Liver (tissue), 8 donors: ENCODE measurements at regions not wholly inside any gene's neighbourhood (a gene's known extent, or its start where the extent isn't known, plus 50 kb on each side); places are given as distances from the start of the nearest gene placed in this dataset.

Experiments
- DNase-seq: peaks from one replicate; pipeline ENCODE4 v3.0.0-alpha.2; 2017; ENCODE audit warnings: low spot score
- H3K27ac ChIP-seq, 2 donors: one replicate each; pipeline ENCODE4 v1.7.0; 2013; ENCODE audit warnings: inconsistent platforms in 2 of 2, low read length in 2 of 2, control low read depth in 1 of 2, low read depth in 1 of 2, mild to moderate bottlenecking in 1 of 2
- H3K27me3 ChIP-seq, 4 donors: one replicate each; pipeline versions ENCODE4 v1.6.1 to v1.7.0; 2013; ENCODE audit warnings: low read length in 3 of 4, inconsistent platforms in 1 of 4, mild to moderate bottlenecking in 1 of 4, moderate library complexity in 1 of 4; ENCODE audit not compliant: control insufficient read depth in 4 of 4, insufficient read depth in 4 of 4
- H3K36me3 ChIP-seq, 4 donors: one replicate each; pipeline versions ENCODE4 v1.6.1 to v1.7.0; 2013; ENCODE audit warnings: low read length in 3 of 4, mild to moderate bottlenecking in 3 of 4, low read depth in 1 of 4, moderate library complexity in 1 of 4; ENCODE audit not compliant: control insufficient read depth in 4 of 4, insufficient read depth in 3 of 4
- H3K4me1 ChIP-seq, 4 donors: one replicate each; pipeline versions ENCODE4 v1.6.1 to v1.7.0; 2013; ENCODE audit warnings: low read length in 3 of 4, mild to moderate bottlenecking in 3 of 4, moderate library complexity in 1 of 4; ENCODE audit not compliant: control insufficient read depth in 4 of 4, insufficient read depth in 4 of 4
- H3K4me3 ChIP-seq, 3 donors: one replicate each; pipeline versions ENCODE4 v1.6.1 to v1.7.0; 2013; ENCODE audit warnings: low read length in 3 of 3, control low read depth in 1 of 3, low read depth in 1 of 3, mild to moderate bottlenecking in 1 of 3
- H3K9ac ChIP-seq, 2 donors: one replicate each; pipeline ENCODE4 v1.7.0; 2013; ENCODE audit warnings: low read length in 2 of 2, mild to moderate bottlenecking in 2 of 2, moderate library complexity in 2 of 2, control low read depth in 1 of 2, low read depth in 1 of 2
- H3K9me3 ChIP-seq, 4 donors: one replicate each; pipeline versions ENCODE4 v1.6.1 to v1.7.0; 2013; ENCODE audit warnings: low read length in 3 of 4; ENCODE audit not compliant: control insufficient read depth in 4 of 4
- EGR1 ChIP-seq, 2 donors: IDR thresholded peaks; 2 replicates each; pipeline ENCODE4 v1.6.1; 2016 to 2018; ENCODE audit warnings: antibody characterized with exemption in 2 of 2, low read depth in 2 of 2
- FOXA1 ChIP-seq: IDR thresholded peaks from 2 replicates; pipeline ENCODE4 v1.6.1; 2016; ENCODE audit warnings: antibody characterized with exemption
- FOXA2 ChIP-seq: IDR thresholded peaks from 2 replicates; pipeline ENCODE4 v1.6.1; 2016; ENCODE audit warnings: antibody characterized with exemption
- GABPA ChIP-seq, 2 donors: IDR thresholded peaks in 1 of 2; conservative IDR thresholded peaks in 1 of 2; 2 replicates each; pipeline ENCODE4 v1.6.1; 2016; ENCODE audit warnings: antibody characterized with exemption in 2 of 2, mild to moderate bottlenecking in 1 of 2, moderate library complexity in 1 of 2
- HNF4A ChIP-seq, 2 donors: conservative IDR thresholded peaks; 2 replicates each; pipeline ENCODE4 v1.6.1; 2016; ENCODE audit warnings: antibody characterized with exemption in 2 of 2, mild to moderate bottlenecking in 2 of 2
- HNF4G ChIP-seq: IDR thresholded peaks from 2 replicates; pipeline ENCODE4 v1.6.1; 2016; ENCODE audit warnings: antibody characterized with exemption
- JUND ChIP-seq, 2 donors: IDR thresholded peaks; 2 replicates each; pipeline ENCODE4 v1.6.1; 2016; ENCODE audit warnings: antibody characterized with exemption in 2 of 2
- MAX ChIP-seq: IDR thresholded peaks from 2 replicates; pipeline ENCODE4 v1.6.1; 2016; ENCODE audit warnings: antibody characterized with exemption
- NR2F2 ChIP-seq: IDR thresholded peaks from 2 replicates; pipeline ENCODE4 v1.6.1; 2016; ENCODE audit warnings: antibody characterized with exemption
- RAD21 ChIP-seq, 2 donors: IDR thresholded peaks; 2 replicates each; pipeline ENCODE4 v1.6.1; 2016; ENCODE audit warnings: antibody characterized with exemption in 2 of 2, mild to moderate bottlenecking in 2 of 2
- REST ChIP-seq: IDR thresholded peaks from 2 replicates; pipeline ENCODE4 v1.6.1; 2016; ENCODE audit warnings: antibody characterized with exemption, mild to moderate bottlenecking
- RXRA ChIP-seq, 2 donors: IDR thresholded peaks; 2 replicates each; pipeline ENCODE4 v1.6.1; 2017 to 2018; ENCODE audit warnings: antibody characterized with exemption in 2 of 2, mild to moderate bottlenecking in 1 of 2
- SP1 ChIP-seq: IDR thresholded peaks from 2 replicates; pipeline ENCODE4 v1.6.1; 2018; ENCODE audit warnings: antibody characterized with exemption, mild to moderate bottlenecking
- TAF1 ChIP-seq: conservative IDR thresholded peaks from 2 replicates; pipeline ENCODE4 v1.6.1; 2016; ENCODE audit warnings: antibody characterized with exemption, mild to moderate bottlenecking
- YY1 ChIP-seq: IDR thresholded peaks from 2 replicates; pipeline ENCODE4 v1.6.1; 2016; ENCODE audit warnings: antibody characterized with exemption, mild to moderate bottlenecking
- ZBTB33 ChIP-seq: IDR thresholded peaks from 2 replicates; pipeline ENCODE4 v1.6.1; 2016; ENCODE audit warnings: antibody characterized with exemption
- WGBS: extraction: QIAGEN DNeasy Blood & Tissue Kit; methylation state at CpG from one replicate; pipeline ENCODE4 v1.1.7; 2013; 5-methylcytosine and 5-hydroxymethylcytosine counted together
- TF ChIP-seq, protein P1 (sequence below): IDR thresholded peaks from 2 replicates; pipeline ENCODE4 v1.6.1; 2016; ENCODE audit warnings: antibody characterized with exemption
- TF ChIP-seq, protein P2 (sequence below): fragments of 150-350 bp; IDR thresholded peaks from 2 replicates; pipeline ENCODE4 v1.5.1; 2017; ENCODE audit warnings: improper control_type of control experiment, low read depth, low read length; ENCODE audit not compliant: missing input control
- donor health status: healthy.
- donor health status: healthy.
- donor health status: healthy.
- donor health status: healthy.
- donor health status: healthy.

- Histone ChIP-seq H3K36me3 (no peaks in the 10 kb centered on the region), H3K27ac (peak overlapping the region; percentile 54 to 65), H3K9ac (no peak overlapping the region), H3K9me3 (no peaks in the 10 kb centered on the region), H3K27me3 (no peaks in the 10 kb centered on the region), H3K4me3 (no peak overlapping the region), H3K4me1 (peaks cover 0 to 42% (median 29%) of the 10 kb centered on the region in 4 donors)
- 84% methylated on average over 2 of the region's 2 CpGs for WGBS
- TF ChIP-seq HNF4A (conservative IDR thresholded peaks at IDR 0.05) = no peak
- no peak for TF ChIP-seq YY1
- no peak for TF ChIP-seq ZBTB33
- TF ChIP-seq HNF4G = no peak
- TF ChIP-seq, protein P1, sequence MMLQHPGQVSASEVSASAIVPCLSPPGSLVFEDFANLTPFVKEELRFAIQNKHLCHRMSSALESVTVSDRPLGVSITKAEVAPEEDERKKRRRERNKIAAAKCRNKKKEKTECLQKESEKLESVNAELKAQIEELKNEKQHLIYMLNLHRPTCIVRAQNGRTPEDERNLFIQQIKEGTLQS = no peak
- no peak for TF ChIP-seq GABPA (IDR thresholded peaks at IDR 0.05 in 1 of 2, conservative IDR thresholded peaks at IDR 0.05 in 1 of 2)
- no peak for TF ChIP-seq RXRA (IDR thresholded peaks at IDR 0.05)
- no peak for TF ChIP-seq TAF1
- DNase-seq = no peak
Measured at GRCh38 chr4:156193106-156193505, 239.4 kb upstream of the CTSO start.

GRCh38 chr4:156192033-156192432 lies 238.4 kb upstream of the CTSO start:
- no peak overlapping the region for H3K9ac ChIP-seq
- H3K9me3 ChIP-seq = no peaks in the 10 kb centered on the region
- no peaks in the 10 kb centered on the region for H3K27me3 ChIP-seq
- H3K27ac ChIP-seq = peak overlapping the region; percentile 53 to 63
- H3K4me3 ChIP-seq = no peak overlapping the region
- peaks cover 0 to 42% (median 29%) of the 10 kb centered on the region in 4 donors for H3K4me1 ChIP-seq
- H3K36me3 ChIP-seq = no peaks in the 10 kb centered on the region
- TF ChIP-seq RXRA (IDR thresholded peaks at IDR 0.05) (no peak), RAD21 (IDR thresholded peaks at IDR 0.05) (no peak), FOXA1 (no peak), JUND (IDR thresholded peaks at IDR 0.05) (no peak), MAX (no peak), SP1 (no peak), FOXA2 (no peak), ZBTB33 (no peak), GABPA (IDR thresholded peaks at IDR 0.05 in 1 of 2, conservative IDR thresholded peaks at IDR 0.05 in 1 of 2) (no peak), YY1 (no peak), HNF4A (conservative IDR thresholded peaks at IDR 0.05) (no peak), TAF1 (no peak), REST (no peak), HNF4G (no peak), NR2F2 (no peak), EGR1 (IDR thresholded peaks at IDR 0.05; ENCODE audit: low read depth in 2 of 2) (no peak)
- TF ChIP-seq, protein P1 = no peak
- TF ChIP-seq, protein P2, sequence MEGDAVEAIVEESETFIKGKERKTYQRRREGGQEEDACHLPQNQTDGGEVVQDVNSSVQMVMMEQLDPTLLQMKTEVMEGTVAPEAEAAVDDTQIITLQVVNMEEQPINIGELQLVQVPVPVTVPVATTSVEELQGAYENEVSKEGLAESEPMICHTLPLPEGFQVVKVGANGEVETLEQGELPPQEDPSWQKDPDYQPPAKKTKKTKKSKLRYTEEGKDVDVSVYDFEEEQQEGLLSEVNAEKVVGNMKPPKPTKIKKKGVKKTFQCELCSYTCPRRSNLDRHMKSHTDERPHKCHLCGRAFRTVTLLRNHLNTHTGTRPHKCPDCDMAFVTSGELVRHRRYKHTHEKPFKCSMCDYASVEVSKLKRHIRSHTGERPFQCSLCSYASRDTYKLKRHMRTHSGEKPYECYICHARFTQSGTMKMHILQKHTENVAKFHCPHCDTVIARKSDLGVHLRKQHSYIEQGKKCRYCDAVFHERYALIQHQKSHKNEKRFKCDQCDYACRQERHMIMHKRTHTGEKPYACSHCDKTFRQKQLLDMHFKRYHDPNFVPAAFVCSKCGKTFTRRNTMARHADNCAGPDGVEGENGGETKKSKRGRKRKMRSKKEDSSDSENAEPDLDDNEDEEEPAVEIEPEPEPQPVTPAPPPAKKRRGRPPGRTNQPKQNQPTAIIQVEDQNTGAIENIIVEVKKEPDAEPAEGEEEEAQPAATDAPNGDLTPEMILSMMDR = no peak
- DNase-seq = no peak
